Mesenchymal stem cell (in vitro differentiated cells and primary cell): ENCODE measurements at regions not wholly inside any gene's neighbourhood (a gene's known extent, or its start where the extent isn't known, plus 50 kb on each side); places are given as distances from the start of the nearest gene placed in this dataset.

Experiments used
- DNase-seq: peaks from one replicate; pipeline ENCODE4 v3.0.0-alpha.2; 2013
- H2AFZ ChIP-seq: one replicate; pipeline ENCODE4 v1.6.1; 2013; ENCODE audit warnings: low read depth, mild to moderate bottlenecking, control low read depth, inconsistent platforms, low read length, moderate library complexity
- H2AK5ac ChIP-seq: 2 replicates; pipeline ENCODE4 v1.6.1; 2013; ENCODE audit warnings: low read length, moderate library complexity, mild to moderate bottlenecking, inconsistent platforms; ENCODE audit not compliant: severe bottlenecking
- H2BK120ac ChIP-seq: one replicate; pipeline ENCODE4 v1.6.1; 2013; ENCODE audit warnings: low read depth, mild to moderate bottlenecking, inconsistent platforms, low read length, moderate library complexity
- H2BK12ac ChIP-seq, 2 experiments: one replicate each; pipeline ENCODE4 v1.6.1; 2013; ENCODE audit warnings: inconsistent platforms in 2 of 2, low read length in 2 of 2, mild to moderate bottlenecking in 2 of 2, moderate library complexity in 2 of 2, control low read depth in 1 of 2
- H2BK15ac ChIP-seq: one replicate; pipeline ENCODE4 v1.6.1; 2013; ENCODE audit warnings: mild to moderate bottlenecking, low read depth, inconsistent platforms; ENCODE audit not compliant: poor library complexity, severe bottlenecking
- H2BK5ac ChIP-seq: 2 replicates; pipeline ENCODE4 v1.6.1; 2013; ENCODE audit warnings: low read depth, mild to moderate bottlenecking, low read length, control low read depth, inconsistent platforms; ENCODE audit not compliant: poor library complexity, severe bottlenecking
- H3K14ac ChIP-seq, 2 experiments: one replicate each; pipeline ENCODE4 v1.6.1; 2013; ENCODE audit warnings: inconsistent platforms in 2 of 2, low read length in 2 of 2, control low read depth in 1 of 2, mild to moderate bottlenecking in 1 of 2, moderate library complexity in 1 of 2
- H3K18ac ChIP-seq, 2 experiments: one replicate each; pipeline ENCODE4 v1.6.1; 2013; ENCODE audit warnings: inconsistent platforms in 2 of 2, low read length in 2 of 2, control low read depth in 1 of 2, low read depth in 1 of 2, mild to moderate bottlenecking in 1 of 2
- H3K23ac ChIP-seq, 2 experiments: one replicate each; pipeline ENCODE4 v1.6.1; 2013; ENCODE audit warnings: inconsistent platforms in 2 of 2, low read length in 2 of 2, mild to moderate bottlenecking in 2 of 2, moderate library complexity in 2 of 2, control low read depth in 1 of 2
- H3K27ac ChIP-seq: 2 replicates; pipeline ENCODE4 v1.5.1; 2013; ENCODE audit warnings: mild to moderate bottlenecking, moderate library complexity, low read length, control low read depth, inconsistent platforms; ENCODE audit not compliant: poor library complexity, severe bottlenecking
- H3K27me3 ChIP-seq, 2 experiments: 2 replicates each; pipeline versions ENCODE4 v1.6.1 to v1.7.0; 2013; ENCODE audit warnings: low read length in 2 of 2, mild to moderate bottlenecking in 2 of 2, moderate library complexity in 2 of 2, control low read depth in 1 of 2, inconsistent platforms in 1 of 2; ENCODE audit not compliant: control insufficient read depth in 1 of 2, insufficient read depth in 1 of 2
- H3K36me3 ChIP-seq, 2 experiments: 2 replicates each; pipeline versions ENCODE4 v1.6.1 to v1.7.0; 2013; ENCODE audit warnings: low read length in 2 of 2, control low read depth in 1 of 2, inconsistent platforms in 1 of 2, low read depth in 1 of 2, mild to moderate bottlenecking in 1 of 2; ENCODE audit not compliant: insufficient read depth in 2 of 2, control insufficient read depth in 1 of 2
- H3K4ac ChIP-seq, 2 experiments: one replicate each; pipeline ENCODE4 v1.6.1; 2013; ENCODE audit warnings: inconsistent platforms in 2 of 2, low read length in 2 of 2, mild to moderate bottlenecking in 2 of 2, moderate library complexity in 2 of 2, control low read depth in 1 of 2, low read depth in 1 of 2
- H3K4me1 ChIP-seq: 2 replicates; pipeline ENCODE4 v1.6.1; 2013; ENCODE audit warnings: low read depth, low read length, control low read depth; ENCODE audit not compliant: control insufficient read depth, insufficient read depth
- H3K4me2 ChIP-seq: 2 replicates; pipeline ENCODE4 v1.6.1; 2013; ENCODE audit warnings: low read length, mild to moderate bottlenecking, inconsistent platforms; ENCODE audit not compliant: poor library complexity, severe bottlenecking
- H3K4me3 ChIP-seq, 2 experiments: 2 replicates each; pipeline versions ENCODE4 v1.5.1 to v1.7.0; 2013; ENCODE audit warnings: low read length in 2 of 2, mild to moderate bottlenecking in 2 of 2, control low read depth in 1 of 2, low read depth in 1 of 2; ENCODE audit not compliant: insufficient read depth in 1 of 2
- H3K79me1 ChIP-seq: replicated peaks from 2 replicates; pipeline ENCODE4 v1.6.1; 2013; ENCODE audit warnings: mild to moderate bottlenecking, control low read depth, low read length, inconsistent platforms; ENCODE audit not compliant: poor library complexity, severe bottlenecking
- H3K9ac ChIP-seq: 2 replicates; pipeline ENCODE4 v1.7.0; 2013; ENCODE audit warnings: mild to moderate bottlenecking, low read length, moderate library complexity
- H3K9me3 ChIP-seq: 2 replicates; pipeline ENCODE4 v1.7.0; 2013; ENCODE audit warnings: mild to moderate bottlenecking, low read length; ENCODE audit not compliant: control insufficient read depth
- H4K8ac ChIP-seq: one replicate; pipeline ENCODE4 v1.6.1; 2013; ENCODE audit warnings: inconsistent platforms, mild to moderate bottlenecking, low read length, moderate library complexity
- H4K91ac ChIP-seq: one replicate; pipeline ENCODE4 v1.6.1; 2013; ENCODE audit warnings: mild to moderate bottlenecking, low read length, inconsistent platforms
- WGBS: methylation state at CpG from one replicate; pipeline ENCODE4 v1.1.7; 2013; ENCODE audit warnings: mixed read lengths; 5-methylcytosine and 5-hydroxymethylcytosine counted together

GRCh38 chr16:59696495-59696894 lies 962.4 kb upstream of the GOT2 start:
- no peak overlapping the region for H3K23ac ChIP-seq
- no peak for DNase-seq
- H2BK15ac ChIP-seq, result no peak overlapping the region
- H4K8ac ChIP-seq, result no peak overlapping the region
- H2AK5ac ChIP-seq, result no peak overlapping the region
- no peak overlapping the region for H2BK5ac ChIP-seq
- no peak overlapping the region for H2BK12ac ChIP-seq
- WGBS, result 80% methylated on average over 1 of the region's 2 CpGs
- no peaks in the 10 kb centered on the region for H3K79me1 ChIP-seq
- H3K27me3 ChIP-seq, result no peaks in the 10 kb centered on the region
- H2BK120ac ChIP-seq, result no peak overlapping the region
- H3K4me1 ChIP-seq, result no peaks in the 10 kb centered on the region
- H3K4me3 ChIP-seq, result no peak overlapping the region
- no peak overlapping the region for H2AFZ ChIP-seq
- no peaks in the 10 kb centered on the region for H3K36me3 ChIP-seq
- H3K4ac ChIP-seq, result no peak overlapping the region
- no peak overlapping the region for H3K27ac ChIP-seq
- H3K4me2 ChIP-seq, result no peak overlapping the region
- H3K9me3 ChIP-seq, result peaks cover 4% of the 10 kb centered on the region
- no peak overlapping the region for H4K91ac ChIP-seq
- no peak overlapping the region for H3K18ac ChIP-seq
- H3K9ac ChIP-seq, result no peak overlapping the region
- no peak overlapping the region for H3K14ac ChIP-seq

GRCh38 chr16:59690216-59690615 lies 956.1 kb upstream of the GOT2 start:
- no peaks in the 10 kb centered on the region for H3K4me1 ChIP-seq
- H3K4ac ChIP-seq, result no peak overlapping the region
- no peak overlapping the region for H3K27ac ChIP-seq
- peaks cover 20% of the 10 kb centered on the region for H3K9me3 ChIP-seq
- H3K4me3 ChIP-seq, result no peak overlapping the region
- no peak overlapping the region for H3K23ac ChIP-seq
- H2BK120ac ChIP-seq, result no peak overlapping the region
- no peak overlapping the region for H2BK15ac ChIP-seq
- H3K27me3 ChIP-seq, result no peaks in the 10 kb centered on the region
- H2BK12ac ChIP-seq, result no peak overlapping the region
- no peak overlapping the region for H2AK5ac ChIP-seq
- H2BK5ac ChIP-seq, result no peak overlapping the region
- no peak overlapping the region for H3K9ac ChIP-seq
- 78% methylated on average over 3 of the region's 3 CpGs for WGBS
- H4K91ac ChIP-seq, result no peak overlapping the region
- no peak overlapping the region for H3K14ac ChIP-seq
- no peak overlapping the region for H2AFZ ChIP-seq
- no peak overlapping the region for H3K4me2 ChIP-seq
- DNase-seq, result no peak
- no peak overlapping the region for H4K8ac ChIP-seq
- H3K36me3 ChIP-seq, result no peaks in the 10 kb centered on the region
- H3K18ac ChIP-seq, result no peak overlapping the region
- H3K79me1 ChIP-seq, result no peaks in the 10 kb centered on the region

- DNase-seq, result no peak
- Histone ChIP-seq H3K4me1 (no peaks in the 10 kb centered on the region), H2BK12ac (no peak overlapping the region), H3K27me3 (no peaks in the 10 kb centered on the region), H3K23ac (no peak overlapping the region), H2BK5ac (no peak overlapping the region), H4K91ac (no peak overlapping the region), H2AFZ (no peak overlapping the region), H3K4me3 (no peak overlapping the region), H3K79me1 (no peaks in the 10 kb centered on the region), H3K9ac (no peak overlapping the region), H3K4ac (no peak overlapping the region), H3K27ac (no peak overlapping the region), H3K36me3 (no peaks in the 10 kb centered on the region), H3K14ac (no peak overlapping the region), H3K4me2 (no peak overlapping the region), H3K18ac (no peak overlapping the region), H3K9me3 (peaks cover 16% of the 10 kb centered on the region), H2BK15ac (no peak overlapping the region), H4K8ac (no peak overlapping the region), H2AK5ac (no peak overlapping the region), H2BK120ac (no peak overlapping the region)
These were observed 953.9 kb upstream of the GOT2 start for GRCh38 chr16:59688006-59688405.

DNA sequence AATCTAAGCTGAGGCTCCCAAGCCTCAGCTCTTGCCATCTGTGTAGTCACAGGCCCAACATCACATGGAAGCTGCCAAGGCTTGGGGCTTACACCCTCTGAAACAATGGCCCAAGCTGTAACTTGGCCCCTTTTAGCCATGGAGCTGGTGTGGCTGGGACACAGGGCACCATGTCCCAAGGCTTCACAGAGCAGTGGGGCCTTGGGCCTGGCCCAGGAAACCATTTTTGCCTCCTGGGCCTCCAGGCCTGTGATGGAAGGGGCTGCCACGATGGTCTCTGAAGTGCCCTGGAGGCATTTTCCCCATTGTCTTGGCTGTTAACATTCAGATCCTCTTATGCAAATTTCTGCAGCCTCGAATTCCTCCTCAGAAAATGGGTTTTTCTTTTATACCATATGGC lies 952.3 kb upstream of the GOT2 start:
- H3K4me1 ChIP-seq, result no peaks in the 10 kb centered on the region
- no peak overlapping the region for H3K27ac ChIP-seq
- H4K91ac ChIP-seq, result no peak overlapping the region
- H3K9me3 ChIP-seq, result peaks cover 16% of the 10 kb centered on the region
- DNase-seq, result no peak
- H3K23ac ChIP-seq, result no peak overlapping the region
- 40% methylated on average over 2 of the region's 2 CpGs for WGBS
- H3K4ac ChIP-seq, result no peak overlapping the region
- no peak overlapping the region for H4K8ac ChIP-seq
- no peak overlapping the region for H3K4me3 ChIP-seq
- peak overlapping the region; percentile 24 for H2BK5ac ChIP-seq
- H3K4me2 ChIP-seq, result no peak overlapping the region
- no peaks in the 10 kb centered on the region for H3K79me1 ChIP-seq
- H3K18ac ChIP-seq, result no peak overlapping the region
- H2BK15ac ChIP-seq, result no peak overlapping the region
- no peaks in the 10 kb centered on the region for H3K27me3 ChIP-seq
- no peak overlapping the region for H2AFZ ChIP-seq
- H2BK12ac ChIP-seq, result no peak overlapping the region
- no peak overlapping the region for H3K14ac ChIP-seq
- no peaks in the 10 kb centered on the region for H3K36me3 ChIP-seq
- H2AK5ac ChIP-seq, result no peak overlapping the region
- H2BK120ac ChIP-seq, result no peak overlapping the region
- no peak overlapping the region for H3K9ac ChIP-seq
